GM12878 (cell line): ENCODE measurements at regions not wholly inside any gene's neighbourhood (a gene's known extent, or its start where the extent isn't known, plus 50 kb on each side); places are given as distances from the start of the nearest gene placed in this dataset.

Experiments
- BMI1 ChIP-seq: fragments of 450-650 bp; IDR thresholded peaks from 2 replicates; pipeline ENCODE4 v1.6.1; 2016; ENCODE audit warnings: mild to moderate bottlenecking, moderate library complexity, borderline replicate concordance
- CHD4 ChIP-seq: fragments of 200-600 bp; sonication (generic); IDR thresholded peaks from 2 replicates; pipeline ENCODE4 v1.6.1; 2016; ENCODE audit warnings: mild to moderate bottlenecking
- DPF2 ChIP-seq: fragments of 450-650 bp; IDR thresholded peaks from 2 replicates; pipeline ENCODE4 v1.6.1; 2017; ENCODE audit warnings: mild to moderate bottlenecking
- GATAD2B ChIP-seq: fragments of 450-650 bp; conservative IDR thresholded peaks from 2 replicates; pipeline ENCODE4 v1.6.1; 2017; ENCODE audit warnings: low read depth, mild to moderate bottlenecking, moderate library complexity
- HCFC1 ChIP-seq: fragments of 150-350 bp; IDR thresholded peaks from 2 replicates; pipeline ENCODE4 v1.6.1; 2014; ENCODE audit warnings: low read length
- IKZF1 ChIP-seq: fragments of 450-650 bp; conservative IDR thresholded peaks from 2 replicates; pipeline ENCODE4 v1.6.1; 2017; ENCODE audit warnings: antibody characterized with exemption, mild to moderate bottlenecking
- MXI1 ChIP-seq: fragments of 150-350 bp; IDR thresholded peaks from 2 replicates; pipeline ENCODE4 v1.6.1; 2011; ENCODE audit warnings: low read depth, mild to moderate bottlenecking, inconsistent platforms, low read length, improper control_type of control experiment
- NBN ChIP-seq: fragments of 450-650 bp; IDR thresholded peaks from 2 replicates; pipeline ENCODE4 v1.6.1; 2016
- NR2C1 ChIP-seq: fragments of 450-650 bp; IDR thresholded peaks from 2 replicates; pipeline ENCODE4 v1.6.1; 2017; ENCODE audit warnings: antibody characterized with exemption, mild to moderate bottlenecking, moderate library complexity
- PAX8 ChIP-seq: fragments of 450-650 bp; IDR thresholded peaks from 2 replicates; pipeline ENCODE4 v1.6.1; 2017; ENCODE audit warnings: mild to moderate bottlenecking, moderate library complexity
- ZSCAN29 ChIP-seq: fragments of 450-650 bp; IDR thresholded peaks from 2 replicates; pipeline ENCODE4 v1.6.1; 2017; ENCODE audit warnings: mild to moderate bottlenecking, moderate library complexity
- TF ChIP-seq, protein P1 (sequence below): fragments of 450-650 bp; IDR thresholded peaks from 2 replicates; pipeline ENCODE4 v1.6.1; 2016; ENCODE audit warnings: mild to moderate bottlenecking, moderate library complexity, borderline replicate concordance

DNA sequence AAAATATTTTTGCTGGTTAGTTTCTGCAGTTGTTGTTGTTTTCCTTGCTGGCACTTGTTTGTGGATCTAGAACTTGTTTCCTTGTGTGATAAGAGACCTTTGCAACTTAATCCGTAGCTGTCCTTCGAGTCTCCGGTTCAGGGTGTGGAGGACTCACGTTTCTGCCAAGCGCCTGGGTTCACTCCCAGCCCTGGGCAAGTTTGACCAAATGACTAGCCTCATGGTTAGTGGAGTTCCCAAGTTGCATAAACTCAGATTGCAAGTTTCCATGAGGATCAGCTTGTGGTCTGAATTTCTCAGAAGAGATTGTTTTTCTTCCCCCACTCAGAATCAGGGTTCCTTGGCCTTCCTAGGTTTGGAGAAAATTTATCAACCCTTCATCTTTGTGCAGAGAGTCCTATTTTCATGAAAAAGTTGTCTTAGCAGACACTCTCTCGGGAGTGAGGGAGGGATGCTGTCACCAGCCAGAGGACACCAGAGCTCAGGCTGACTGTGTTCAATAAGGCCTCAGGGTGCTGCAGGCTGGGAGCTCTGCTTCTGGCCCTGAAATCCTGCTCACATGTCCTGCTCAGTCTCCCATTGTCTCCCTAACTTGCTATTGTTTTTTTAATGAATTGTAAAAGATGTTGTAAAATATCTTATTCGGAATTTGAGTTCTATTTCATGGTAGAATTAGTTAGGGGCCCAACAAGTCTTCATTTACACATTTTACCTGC, 377.7 kb upstream of the KLF6 start (continued):
- TF ChIP-seq, protein P1, sequence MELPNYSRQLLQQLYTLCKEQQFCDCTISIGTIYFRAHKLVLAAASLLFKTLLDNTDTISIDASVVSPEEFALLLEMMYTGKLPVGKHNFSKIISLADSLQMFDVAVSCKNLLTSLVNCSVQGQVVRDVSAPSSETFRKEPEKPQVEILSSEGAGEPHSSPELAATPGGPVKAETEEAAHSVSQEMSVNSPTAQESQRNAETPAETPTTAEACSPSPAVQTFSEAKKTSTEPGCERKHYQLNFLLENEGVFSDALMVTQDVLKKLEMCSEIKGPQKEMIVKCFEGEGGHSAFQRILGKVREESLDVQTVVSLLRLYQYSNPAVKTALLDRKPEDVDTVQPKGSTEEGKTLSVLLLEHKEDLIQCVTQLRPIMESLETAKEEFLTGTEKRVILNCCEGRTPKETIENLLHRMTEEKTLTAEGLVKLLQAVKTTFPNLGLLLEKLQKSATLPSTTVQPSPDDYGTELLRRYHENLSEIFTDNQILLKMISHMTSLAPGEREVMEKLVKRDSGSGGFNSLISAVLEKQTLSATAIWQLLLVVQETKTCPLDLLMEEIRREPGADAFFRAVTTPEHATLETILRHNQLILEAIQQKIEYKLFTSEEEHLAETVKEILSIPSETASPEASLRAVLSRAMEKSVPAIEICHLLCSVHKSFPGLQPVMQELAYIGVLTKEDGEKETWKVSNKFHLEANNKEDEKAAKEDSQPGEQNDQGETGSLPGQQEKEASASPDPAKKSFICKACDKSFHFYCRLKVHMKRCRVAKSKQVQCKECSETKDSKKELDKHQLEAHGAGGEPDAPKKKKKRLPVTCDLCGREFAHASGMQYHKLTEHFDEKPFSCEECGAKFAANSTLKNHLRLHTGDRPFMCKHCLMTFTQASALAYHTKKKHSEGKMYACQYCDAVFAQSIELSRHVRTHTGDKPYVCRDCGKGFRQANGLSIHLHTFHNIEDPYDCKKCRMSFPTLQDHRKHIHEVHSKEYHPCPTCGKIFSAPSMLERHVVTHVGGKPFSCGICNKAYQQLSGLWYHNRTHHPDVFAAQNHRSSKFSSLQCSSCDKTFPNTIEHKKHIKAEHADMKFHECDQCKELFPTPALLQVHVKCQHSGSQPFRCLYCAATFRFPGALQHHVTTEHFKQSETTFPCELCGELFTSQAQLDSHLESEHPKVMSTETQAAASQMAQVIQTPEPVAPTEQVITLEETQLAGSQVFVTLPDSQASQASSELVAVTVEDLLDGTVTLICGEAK: no peak
- TF ChIP-seq IKZF1 (no peak), HCFC1 (no peak), NBN (no peak), GATAD2B (no peak), BMI1 (no peak), PAX8 (no peak), CHD4 (no peak), DPF2 (no peak), ZSCAN29 (no peak), MXI1 (no peak), NR2C1 (no peak)
